K562 (cell line): ENCODE measurements at regions not wholly inside any gene's neighbourhood (a gene's known extent, or its start where the extent isn't known, plus 50 kb on each side); places are given as distances from the start of the nearest gene placed in this dataset.

Source experiments
- ATAC-seq: fragments of 200-7000 bp; cut with Tn5 transposase; 3 replicates; pipeline ENCODE4 v1.9.1; 2020; ENCODE audit warnings: moderate library complexity
- BruUV-seq: library from RNA; stranded (reverse); fragments of 400-500 nt; replicated peaks from 2 replicates; lab custom pipeline; 2021; lab: Mats Ljungman, UMichigan
- CTCF ChIA-PET: fragments of 300-600 bp; formaldehyde crosslinking; extraction: SDS; loops from one replicate; lab custom pipeline; 2021; ENCODE audit warnings: low intra/inter-chr PET ratio; lab: Yijun Ruan, JAX
- POLR2A ChIA-PET: fragments of 300-600, 350-650 bp; sonication (Branson Sonifier 250); formaldehyde crosslinking; extraction: SDS; loops from one replicate; lab custom pipeline; 2021; ENCODE audit warnings: antibody characterized with exemption, inconsistent platforms; lab: Yijun Ruan, JAX
- DNase-seq, 4 experiments: peaks; one replicate each; pipeline versions ENCODE4 v3.0.0 to v3.0.0-alpha.2; 2011 to 2018; ENCODE audit warnings: low spot score in 3 of 4, mixed read lengths in 3 of 4; ENCODE audit errors: extremely low read depth in 1 of 4
- FAIRE-seq: peaks from 2 replicates; lab custom pipeline; 2011; peaks lifted over from hg19 to GRCh38; lab: Jason Lieb, UNC
- H2AFZ ChIP-seq: 2 replicates; pipeline ENCODE4 v1.6.0; 2011; ENCODE audit warnings: low read depth, low read length, control low read depth, inconsistent platforms
- H3K27ac ChIP-seq: fragments of 200-600 bp; 3 replicates; pipeline ENCODE4 v1.8.0; 2011; ENCODE audit warnings: low read depth, mild to moderate bottlenecking, control low read depth, inconsistent platforms, low read length, moderate library complexity, mixed read lengths; ENCODE audit errors: extremely low read depth
- H3K27me3 ChIP-seq, 2 experiments: fragments of 300-600 bp in 1 of 2; 2 replicates in 1 of 2; 3 replicates in 1 of 2; pipeline versions ENCODE4 v1.6.0 to v1.8.0; 2011; ENCODE audit warnings: inconsistent platforms in 2 of 2, low read length in 2 of 2, mild to moderate bottlenecking in 1 of 2, mixed read lengths in 1 of 2, moderate library complexity in 1 of 2; ENCODE audit not compliant: control insufficient read depth in 2 of 2, insufficient read depth in 2 of 2
- H3K36me3 ChIP-seq: fragments of 300-600 bp; 3 replicates; pipeline ENCODE4 v1.8.0; 2011; ENCODE audit warnings: mild to moderate bottlenecking, low read length, inconsistent platforms; ENCODE audit not compliant: control insufficient read depth, insufficient read depth
- H3K4me1 ChIP-seq, 2 experiments: fragments of 200-600 bp in 1 of 2; replicated peaks in 1 of 2; 2 replicates in 1 of 2; 3 replicates in 1 of 2; pipeline versions ENCODE4 v1.5.1 to v1.8.0; 2011; ENCODE audit warnings: inconsistent platforms in 2 of 2, low read length in 2 of 2, mild to moderate bottlenecking in 1 of 2, mixed read lengths in 1 of 2, moderate library complexity in 1 of 2; ENCODE audit not compliant: control insufficient read depth in 2 of 2, insufficient read depth in 2 of 2
- H3K4me2 ChIP-seq: 2 replicates; pipeline ENCODE4 v1.6.1; 2011; ENCODE audit warnings: low read length, control low read depth, inconsistent platforms, mixed read lengths; ENCODE audit not compliant: insufficient read depth
- H3K4me3 ChIP-seq: fragments of 200-600 bp; sonication (generic), shearing (Covaris generic); 2 replicates; pipeline ENCODE4 v1.5.1; 2016; ENCODE audit warnings: control low read depth, inconsistent platforms
- H3K79me2 ChIP-seq: fragments of 200-600 bp; 3 replicates; pipeline ENCODE4 v1.8.0; 2011; ENCODE audit warnings: low read length, inconsistent platforms; ENCODE audit not compliant: control insufficient read depth, insufficient read depth
- H3K9ac ChIP-seq, 2 experiments: 2 replicates each; pipeline versions ENCODE4 v1.6.0 to v1.6.1; 2011; ENCODE audit warnings: low read depth in 2 of 2, low read length in 2 of 2, control low read depth in 1 of 2, inconsistent platforms in 1 of 2, mild to moderate bottlenecking in 1 of 2, mixed read lengths in 1 of 2; ENCODE audit not compliant: insufficient read depth in 1 of 2
- H3K9me1 ChIP-seq: one replicate; pipeline ENCODE4 v1.6.0; 2011; ENCODE audit warnings: inconsistent platforms, mild to moderate bottlenecking, low read length, moderate library complexity; ENCODE audit not compliant: control insufficient read depth, insufficient read depth
- H3K9me3 ChIP-seq: replicated peaks from 2 replicates; pipeline ENCODE4 v1.5.1; 2011; ENCODE audit warnings: low read depth, low read length, inconsistent platforms; ENCODE audit not compliant: control insufficient read depth, insufficient read depth
- H4K20me1 ChIP-seq: replicated peaks from 2 replicates; pipeline ENCODE4 v1.6.1; 2011; ENCODE audit warnings: low read length, inconsistent platforms, mixed read lengths; ENCODE audit not compliant: control insufficient read depth, insufficient read depth
- DMBX1 ChIP-seq: fragments of 250-450 bp; sonication (Bioruptor Pico); IDR thresholded peaks from 2 replicates; pipeline ENCODE4 v1.8.0; 2022; ENCODE audit warnings: inconsistent platforms, mild to moderate bottlenecking, moderate library complexity, borderline replicate concordance
- EWSR1 ChIP-seq: fragments of 450-650 bp; IDR thresholded peaks from 2 replicates; pipeline ENCODE4 v1.6.1; 2018; ENCODE audit warnings: borderline replicate concordance, mild to moderate bottlenecking, low read depth, moderate library complexity; ENCODE audit not compliant: partially characterized antibody
- IRF2 ChIP-seq: sonication (generic); formaldehyde crosslinking; IDR thresholded peaks from 2 replicates; pipeline ENCODE4 v1.8.1; 2022; ENCODE audit warnings: mild to moderate bottlenecking, missing genetic modification reagents
- POLR2G ChIP-seq: fragments of 200-400 bp; formaldehyde crosslinking; IDR thresholded peaks from 2 replicates; pipeline ENCODE4 v1.6.1; 2017; ENCODE audit warnings: low read depth, mild to moderate bottlenecking, antibody characterized with exemption, low read length, moderate library complexity
- RBM14 ChIP-seq: fragments of 200-400 bp; formaldehyde crosslinking; IDR thresholded peaks from 2 replicates; pipeline ENCODE4 v1.6.1; 2018; ENCODE audit warnings: low read depth, mild to moderate bottlenecking, low read length, moderate library complexity, borderline replicate concordance; ENCODE audit not compliant: insufficient read depth
- ZFP36 ChIP-seq: fragments of 150-350 bp; IDR thresholded peaks from 2 replicates; pipeline ENCODE4 v1.6.1; 2018; ENCODE audit warnings: low read length, low read depth; ENCODE audit not compliant: partially characterized antibody
- ZNF57 ChIP-seq: fragments of 450-650 bp; formaldehyde crosslinking; IDR thresholded peaks from 2 replicates; pipeline ENCODE4 v1.4.0; 2020; ENCODE audit warnings: mild to moderate bottlenecking, moderate library complexity
- WGBS: fragments of 100-300 bp; shearing (Covaris generic); methylation state at CpG from one replicate; pipeline ENCODE4 v1.1.6; 2016; ENCODE audit warnings: low coverage, mixed read lengths; ENCODE audit not compliant: insufficient coverage; ENCODE audit errors: missing lambda C conversion rate; 5-methylcytosine and 5-hydroxymethylcytosine counted together
- in situ Hi-C: fragments of 300-500 bp; cut with MboI; formaldehyde crosslinking; loops from 4 replicates; pipeline ENCODE4 v1.15.0; 2018; ENCODE audit warnings: inconsistent platforms, mixed read lengths
- intact Hi-C: fragments of 100-400 bp; cut with micrococcal nuclease; formaldehyde crosslinking; loops from 2 replicates; pipeline ENCODE4 v1.14.2; 2022
- TF ChIP-seq, protein P1 (sequence below): sonication (generic); formaldehyde crosslinking; IDR thresholded peaks from 2 replicates; pipeline ENCODE4 v1.8.0; 2022; ENCODE audit warnings: mild to moderate bottlenecking, low read depth, missing genetic modification reagents
- TF ChIP-seq, protein P2 (sequence below), 2 experiments: fragments of 450-650 bp in 1 of 2; sonication (generic) in 1 of 2; formaldehyde crosslinking in 1 of 2; IDR thresholded peaks in 1 of 2; conservative IDR thresholded peaks in 1 of 2; 2 replicates each; pipeline versions ENCODE4 v1.6.1 to v1.8.1; 2016 to 2023; ENCODE audit warnings: mild to moderate bottlenecking in 2 of 2, moderate library complexity in 2 of 2, inconsistent platforms in 1 of 2, missing genetic modification reagents in 1 of 2

DNA sequence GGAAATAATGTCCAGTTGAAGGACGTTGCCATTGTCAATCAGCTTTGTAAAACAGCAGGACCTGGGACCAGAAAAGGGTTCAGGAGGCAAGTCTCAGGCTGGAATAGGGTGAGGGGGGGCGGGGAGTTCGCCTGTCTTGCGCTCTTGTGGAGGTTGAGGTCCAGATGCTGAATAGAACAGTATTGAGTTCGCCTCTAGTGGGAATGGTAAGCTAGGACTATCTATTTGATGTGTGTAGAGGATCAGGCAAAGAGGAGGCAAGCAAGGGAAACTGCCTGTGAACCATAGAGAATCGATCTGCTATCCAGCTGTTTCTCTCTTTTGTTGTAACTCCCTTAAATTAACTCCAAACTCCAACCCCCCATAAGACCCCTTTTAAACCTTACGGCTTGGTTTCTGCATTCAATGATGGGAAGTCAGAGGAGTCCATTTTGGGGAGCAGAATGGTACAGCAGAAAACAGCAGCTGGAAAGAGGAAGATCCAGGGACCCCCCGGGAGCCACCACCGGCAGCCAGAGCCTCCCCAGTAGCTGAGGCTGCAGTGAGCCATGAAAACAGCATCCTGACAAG is 133.7 kb downstream of the SLC28A3 start:
- Histone ChIP-seq H3K27ac (no peak overlapping the region), H4K20me1 (no peaks in the 10 kb centered on the region), H3K9me1 (no peaks in the 10 kb centered on the region), H3K79me2 (no peaks in the 10 kb centered on the region), H3K9ac (no peak overlapping the region), H2AFZ (no peak overlapping the region), H3K4me1 (no peaks in the 10 kb centered on the region), H3K4me2 (no peak overlapping the region), H3K27me3 (no peaks in the 10 kb centered on the region), H3K9me3 (no peaks in the 10 kb centered on the region), H3K36me3 (no peaks in the 10 kb centered on the region), H3K4me3 (no peak overlapping the region)
- CTCF ChIA-PET: no interaction called here
- FAIRE-seq (no peak), ATAC-seq (no peak), DNase-seq (no peak)
- WGBS: 0% methylated on average over 5 of the region's 9 CpGs
- no TSS peak for BruUV-seq
- in situ Hi-C loops: no loop called here
- no peak for TF ChIP-seq POLR2G
- POLR2A ChIA-PET: interaction anchor here (0.7 kb wide), 1 partner anchor 8 kb away, joined by 3 read pairs; no protein-coding TSS in a partner anchor
- intact Hi-C loops: no loop called here

DNA sequence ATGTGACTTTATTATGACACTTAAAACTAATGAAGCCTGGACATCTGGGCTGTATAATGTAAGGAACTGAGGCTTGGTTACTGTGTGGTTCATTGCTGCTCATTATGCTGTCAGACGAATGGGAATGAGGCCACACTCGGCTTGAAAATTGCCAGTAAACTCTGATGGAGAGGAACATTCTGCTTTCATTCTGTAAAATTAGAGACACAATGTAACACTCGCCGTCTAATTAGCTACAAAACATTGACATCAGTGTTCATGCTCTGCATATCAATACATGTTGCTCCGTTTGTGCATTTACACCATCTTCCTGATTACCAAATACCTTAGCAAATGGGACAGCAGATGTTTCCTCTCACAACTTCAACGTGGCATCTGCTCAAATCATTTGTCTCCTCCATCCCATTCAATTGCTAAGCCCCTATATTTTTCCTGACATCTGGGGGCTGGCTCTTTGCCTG is 133.0 kb downstream of the SLC28A3 start:
- intact Hi-C loops (no loop called here), in situ Hi-C loops (no loop called here)
- H3K79me2 ChIP-seq: no peaks in the 10 kb centered on the region
- no peaks in the 10 kb centered on the region for H3K9me3 ChIP-seq
- no peaks in the 10 kb centered on the region for H3K36me3 ChIP-seq
- no peaks in the 10 kb centered on the region for H4K20me1 ChIP-seq
- POLR2A ChIA-PET: no interaction called here
- H3K4me1 ChIP-seq: no peaks in the 10 kb centered on the region
- no peak overlapping the region for H3K27ac ChIP-seq
- 2% methylated on average over 6 of the region's 6 CpGs for WGBS
- CTCF ChIA-PET: no interaction called here
- no peak overlapping the region for H3K9ac ChIP-seq
- H2AFZ ChIP-seq: no peak overlapping the region
- no TSS peak for BruUV-seq
- DNase-seq (no peak), ATAC-seq (no peak), FAIRE-seq (no peak)
- no peak overlapping the region for H3K4me3 ChIP-seq
- H3K27me3 ChIP-seq: no peaks in the 10 kb centered on the region
- no peak overlapping the region for H3K4me2 ChIP-seq
- H3K9me1 ChIP-seq: no peaks in the 10 kb centered on the region
- no peak for TF ChIP-seq RBM14
- no peak for TF ChIP-seq ZFP36
- TF ChIP-seq, protein P1, sequence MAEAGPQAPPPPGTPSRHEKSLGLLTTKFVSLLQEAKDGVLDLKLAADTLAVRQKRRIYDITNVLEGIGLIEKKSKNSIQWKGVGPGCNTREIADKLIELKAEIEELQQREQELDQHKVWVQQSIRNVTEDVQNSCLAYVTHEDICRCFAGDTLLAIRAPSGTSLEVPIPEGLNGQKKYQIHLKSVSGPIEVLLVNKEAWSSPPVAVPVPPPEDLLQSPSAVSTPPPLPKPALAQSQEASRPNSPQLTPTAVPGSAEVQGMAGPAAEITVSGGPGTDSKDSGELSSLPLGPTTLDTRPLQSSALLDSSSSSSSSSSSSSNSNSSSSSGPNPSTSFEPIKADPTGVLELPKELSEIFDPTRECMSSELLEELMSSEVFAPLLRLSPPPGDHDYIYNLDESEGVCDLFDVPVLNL: no peak
- no peak for TF ChIP-seq EWSR1
- TF ChIP-seq IRF2 (CRISPR knock-in tag): no peak
- no peak for TF ChIP-seq ZNF57
- TF ChIP-seq DMBX1 (CRISPR knock-in tag): no peak
- TF ChIP-seq, protein P2, sequence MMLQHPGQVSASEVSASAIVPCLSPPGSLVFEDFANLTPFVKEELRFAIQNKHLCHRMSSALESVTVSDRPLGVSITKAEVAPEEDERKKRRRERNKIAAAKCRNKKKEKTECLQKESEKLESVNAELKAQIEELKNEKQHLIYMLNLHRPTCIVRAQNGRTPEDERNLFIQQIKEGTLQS (IDR thresholded peaks at IDR 0.05): no peak
- TF ChIP-seq, protein P2 (CRISPR knock-in tag; conservative IDR thresholded peaks at IDR 0.05): no peak
